GM18867 (cell line): ENCODE measurements at regions not wholly inside any gene's neighbourhood (a gene's known extent, or its start where the extent isn't known, plus 50 kb on each side); places are given as distances from the start of the nearest gene placed in this dataset.

ENCODE experiments used
- ATAC-seq: cut with Tn5 transposase; IDR thresholded peaks from one replicate; pipeline ENCODE4 v1.9.1; 2021; ENCODE audit warnings: mild to moderate bottlenecking, moderate library complexity; ENCODE audit not compliant: unreplicated experiment

- no peak for ATAC-seq
Measured at GRCh38 chr20:17012546-17013226, 214.2 kb upstream of the PCSK2 start.

- no peak for ATAC-seq
Measured at GRCh38 chr20:17014217-17014616, 212.6 kb upstream of the PCSK2 start.

DNA sequence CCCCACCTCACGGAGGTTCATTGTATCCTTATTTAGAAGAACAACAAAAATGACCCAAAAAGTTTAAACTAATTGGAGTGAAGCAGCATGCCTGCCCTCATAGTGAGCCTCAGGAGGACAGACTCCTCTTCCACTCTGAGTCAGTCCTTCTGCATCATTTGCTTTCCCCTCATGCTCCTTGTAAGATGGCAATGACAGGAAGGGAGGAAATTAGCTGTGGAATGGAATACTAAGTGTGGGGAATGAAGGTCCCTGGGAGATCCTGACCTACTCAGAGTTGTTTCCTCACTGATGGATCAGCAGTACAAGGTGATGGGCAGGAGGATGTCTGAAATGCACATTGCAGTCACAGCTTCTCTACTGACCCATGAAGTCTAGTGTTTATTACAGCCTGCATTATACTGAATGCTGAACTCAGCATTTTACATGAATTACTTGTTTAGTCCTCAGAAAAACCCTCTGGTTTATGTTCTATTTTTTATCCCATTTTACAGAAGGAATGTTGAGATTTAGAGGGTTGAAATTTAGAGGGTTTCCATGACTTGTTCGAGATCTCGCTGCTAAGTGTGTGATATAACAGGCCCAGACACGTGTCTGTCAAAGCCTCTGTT lies 212.0 kb upstream of the PCSK2 start:
- ATAC-seq = no peak

DNA sequence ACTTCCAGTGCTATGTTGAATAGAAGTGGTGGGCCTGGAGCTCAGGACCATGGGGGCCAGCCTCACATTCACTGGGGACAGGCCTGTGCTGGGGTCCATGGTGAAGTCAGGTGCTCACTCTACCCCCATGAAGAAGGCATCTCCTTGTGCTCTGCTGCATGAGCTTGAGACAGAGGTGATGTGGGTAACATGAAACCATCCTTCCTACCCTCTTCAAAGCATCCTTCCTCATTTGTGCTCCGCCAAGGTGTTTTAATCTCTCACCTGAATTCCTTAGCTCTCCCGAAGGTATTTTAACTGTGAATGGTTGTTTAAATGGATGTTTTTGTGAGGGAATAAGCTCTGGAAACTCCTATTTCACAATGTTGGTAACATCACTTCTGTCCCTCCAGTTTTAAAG lies 209.6 kb upstream of the PCSK2 start:
- no peak for ATAC-seq

DNA sequence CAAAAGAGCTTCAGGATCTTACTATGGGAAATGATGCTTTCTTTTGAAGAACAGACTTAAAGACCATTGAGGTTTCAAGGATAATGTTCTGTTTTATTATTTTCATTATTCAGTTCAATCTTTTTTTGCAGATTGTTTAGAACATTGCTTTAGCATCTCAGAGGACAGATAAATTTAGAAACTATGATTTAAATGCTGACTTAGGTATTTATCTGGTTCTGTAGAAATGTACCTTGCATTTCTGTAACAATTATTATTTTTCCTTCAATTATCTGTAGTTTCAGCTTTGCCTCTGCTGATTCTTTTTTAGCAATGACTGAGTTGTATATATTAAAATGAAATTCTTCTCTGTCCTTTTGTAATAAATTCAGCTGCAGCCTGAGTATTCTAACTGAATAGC lies 205.4 kb upstream of the PCSK2 start:
- no peak for ATAC-seq

- ATAC-seq = no peak
Measured at GRCh38 chr20:17023036-17023435, 203.8 kb upstream of the PCSK2 start.

DNA sequence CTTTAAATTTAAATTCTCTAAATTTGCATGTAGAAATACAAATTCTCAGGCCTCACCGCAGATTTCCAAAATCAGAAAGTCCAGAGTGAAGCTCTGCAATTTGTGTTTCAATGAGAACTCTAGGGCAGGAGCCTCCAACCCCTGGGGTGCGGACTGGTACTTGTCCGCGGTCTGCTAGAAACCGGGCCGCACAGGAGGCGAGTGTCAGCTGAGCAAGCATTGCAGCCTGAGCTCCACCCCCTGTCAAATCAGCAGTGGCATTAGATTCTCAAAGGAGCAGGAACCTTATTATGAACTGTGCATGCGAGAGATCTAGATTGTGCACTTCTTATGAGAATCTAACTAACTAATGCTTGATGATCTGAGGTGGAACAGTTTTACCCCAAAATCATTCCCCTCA lies 203.0 kb upstream of the PCSK2 start:
- ATAC-seq = no peak

GRCh38 chr20:17024513-17025119 lies 202.2 kb upstream of the PCSK2 start:
- no peak for ATAC-seq

GRCh38 chr20:17026346-17026745 lies 200.5 kb upstream of the PCSK2 start:
- ATAC-seq = no peak

GRCh38 chr20:17029698-17030097 lies 197.1 kb upstream of the PCSK2 start:
- no peak for ATAC-seq

DNA sequence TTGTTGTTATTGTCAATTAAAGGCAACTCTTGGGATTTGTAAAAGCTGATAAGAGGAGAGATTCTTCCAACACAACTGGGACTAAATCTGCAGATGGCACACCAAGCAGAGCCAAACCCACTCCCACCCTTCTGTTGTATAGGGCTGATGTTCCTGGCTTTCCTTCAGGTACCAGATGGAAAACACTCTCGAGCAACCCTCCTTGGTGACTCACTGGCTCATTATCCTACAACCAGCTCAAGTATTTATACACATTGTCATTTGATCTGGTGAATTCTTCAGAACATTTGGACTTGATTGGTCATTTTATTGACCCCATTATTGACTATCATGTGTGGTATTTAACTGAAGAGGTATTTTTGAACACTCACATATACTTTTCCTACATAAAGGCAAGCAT lies 190.3 kb upstream of the PCSK2 start:
- ATAC-seq = no peak

DNA sequence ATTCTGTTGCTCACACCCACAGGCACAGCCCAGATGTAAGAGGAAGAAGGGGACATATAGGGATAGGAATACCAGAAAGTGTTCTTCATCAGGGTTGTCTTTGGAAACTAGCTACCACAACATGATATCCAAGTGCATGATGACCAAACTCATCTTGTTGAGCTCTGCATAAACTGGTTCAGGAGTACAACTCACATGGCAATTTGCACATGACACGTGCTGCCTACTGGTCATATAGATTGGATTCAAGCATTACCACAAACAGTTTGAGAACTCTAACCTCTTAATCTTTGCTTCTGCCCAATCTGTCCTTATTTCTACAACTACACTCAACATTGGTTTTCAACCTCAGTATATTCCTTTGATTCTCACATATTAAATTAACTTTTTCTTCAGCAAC lies 184.7 kb upstream of the PCSK2 start:
- no peak for ATAC-seq

GRCh38 chr20:17043323-17043722 lies 183.5 kb upstream of the PCSK2 start:
- ATAC-seq = no peak

DNA sequence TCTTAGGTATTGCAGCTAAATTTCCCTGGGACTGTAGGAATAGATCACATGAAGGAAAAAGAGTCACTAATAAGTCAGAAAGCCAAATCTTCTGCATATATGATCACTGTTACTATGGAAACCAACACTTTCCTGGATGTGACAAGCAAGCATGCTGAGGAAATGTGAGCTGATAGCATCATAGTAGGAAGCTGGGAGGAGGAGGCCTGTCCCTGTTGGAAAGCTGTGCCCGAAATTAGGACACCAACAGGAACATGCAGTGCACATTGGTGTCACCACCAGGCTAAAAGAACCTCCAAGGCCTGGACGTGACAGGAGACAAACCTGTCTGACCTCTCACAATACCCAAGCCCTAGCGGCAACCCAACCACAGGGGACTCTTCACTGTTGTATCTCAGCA lies 181.9 kb upstream of the PCSK2 start:
- no peak for ATAC-seq

DNA sequence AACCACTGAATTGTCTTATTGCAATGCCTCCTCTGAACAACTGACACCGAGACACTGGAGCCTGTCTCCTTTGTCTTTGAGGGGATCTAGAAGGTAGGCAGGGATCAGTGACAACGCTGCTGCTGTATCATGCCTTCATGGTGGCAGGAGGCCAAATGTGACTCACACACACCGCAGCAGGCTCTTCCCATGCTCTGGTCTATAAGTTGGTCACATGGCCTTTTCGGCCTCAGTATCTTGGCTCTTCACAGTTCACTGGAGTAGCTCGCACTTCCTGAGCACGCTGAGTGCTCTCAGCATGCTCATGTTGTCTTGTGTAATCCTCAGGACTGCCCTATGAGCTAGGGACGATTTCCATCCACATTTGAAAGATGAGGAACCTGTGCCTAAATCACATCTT lies 167.4 kb upstream of the PCSK2 start:
- ATAC-seq = no peak

DNA sequence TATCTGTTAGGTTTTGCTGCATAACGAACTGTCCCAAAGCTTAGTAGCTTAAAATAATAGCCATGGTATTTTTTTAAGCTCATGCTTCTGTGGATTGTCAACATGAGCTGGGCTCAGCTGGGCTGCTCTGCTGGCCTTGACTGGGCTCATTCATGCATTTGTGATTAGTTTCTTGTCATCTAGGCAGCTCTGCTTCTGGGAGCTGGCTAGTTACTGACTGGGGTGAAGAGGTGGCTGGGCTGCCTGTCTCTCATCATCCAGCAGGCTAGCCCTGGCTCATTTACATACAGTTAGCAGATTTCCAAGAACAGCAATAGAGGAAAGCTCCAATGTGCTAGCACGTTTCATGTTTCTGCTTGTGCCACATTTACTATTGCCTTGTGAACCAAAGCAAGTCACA lies 165.1 kb upstream of the PCSK2 start:
- no peak for ATAC-seq

DNA sequence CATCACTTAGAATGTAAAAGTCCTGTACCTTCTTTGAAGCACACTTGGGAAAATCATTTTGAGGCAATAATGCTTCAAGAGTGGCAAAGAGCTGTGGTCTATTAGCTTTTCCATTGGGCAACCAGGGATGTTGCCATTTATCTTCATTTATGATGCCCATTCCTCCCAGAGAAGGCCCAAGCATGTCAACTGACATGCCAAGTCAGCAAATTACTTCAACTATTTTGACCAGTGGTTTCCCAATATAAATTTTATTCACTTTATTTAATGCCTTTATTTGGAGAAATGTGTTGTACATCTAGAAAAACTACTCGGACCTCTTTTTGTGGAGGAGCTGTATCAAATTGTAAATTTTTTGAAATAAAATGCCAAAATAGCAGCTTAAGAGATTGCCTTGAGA lies 164.1 kb upstream of the PCSK2 start:
- ATAC-seq = no peak

DNA sequence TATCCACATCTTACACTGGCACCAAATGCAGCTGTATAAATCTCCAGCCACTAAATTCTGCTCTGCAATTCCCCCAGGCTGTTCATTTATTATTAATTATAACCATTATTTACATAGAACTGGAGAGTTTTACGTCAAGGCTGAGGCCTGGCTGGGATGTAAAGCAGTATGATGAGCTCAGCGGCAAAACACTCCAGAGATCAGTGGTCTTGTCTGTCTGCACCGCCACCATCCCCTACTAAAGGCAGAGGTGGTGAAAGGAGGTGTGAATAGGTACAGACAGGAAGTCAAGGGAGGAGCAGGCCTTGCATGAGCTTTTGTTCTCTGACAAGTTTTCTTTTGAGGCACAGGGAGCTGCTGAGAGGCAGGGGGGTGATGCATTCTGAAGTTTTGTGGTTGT lies 159.9 kb upstream of the PCSK2 start:
- ATAC-seq = no peak

DNA sequence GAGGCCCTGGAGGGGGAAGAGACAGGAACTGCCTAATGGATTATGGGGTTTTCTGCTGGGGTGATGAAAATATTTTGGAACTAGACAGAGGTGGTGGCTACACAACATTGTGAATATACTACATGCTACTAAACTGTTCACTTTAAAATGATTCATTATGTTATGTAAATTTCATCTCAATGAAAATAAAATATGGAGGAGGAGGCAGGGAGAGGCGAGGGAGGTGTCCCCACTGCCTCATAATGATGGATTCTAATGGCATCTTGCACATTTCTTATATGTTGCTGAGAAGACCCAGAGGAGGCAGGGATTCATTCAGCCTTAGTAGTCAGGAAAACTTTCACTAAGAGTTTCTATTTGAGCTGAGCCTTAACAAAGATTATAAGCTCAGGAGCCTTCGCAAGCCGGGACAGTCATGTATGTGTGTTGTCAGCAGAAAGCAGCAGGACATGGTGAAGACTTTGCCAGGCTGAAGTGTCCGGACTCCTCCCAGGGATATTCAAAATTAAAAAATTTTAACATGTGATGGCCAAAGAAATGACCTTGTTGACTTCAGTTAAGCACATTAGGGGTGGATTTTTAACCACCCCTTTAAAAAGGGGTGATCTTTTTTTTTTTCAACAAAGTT lies 158.6 kb upstream of the PCSK2 start:
- ATAC-seq = no peak

GRCh38 chr20:17077030-17077429 lies 149.8 kb upstream of the PCSK2 start:
- no peak for ATAC-seq

GRCh38 chr20:17083738-17084137 lies 143.1 kb upstream of the PCSK2 start:
- ATAC-seq = no peak

DNA sequence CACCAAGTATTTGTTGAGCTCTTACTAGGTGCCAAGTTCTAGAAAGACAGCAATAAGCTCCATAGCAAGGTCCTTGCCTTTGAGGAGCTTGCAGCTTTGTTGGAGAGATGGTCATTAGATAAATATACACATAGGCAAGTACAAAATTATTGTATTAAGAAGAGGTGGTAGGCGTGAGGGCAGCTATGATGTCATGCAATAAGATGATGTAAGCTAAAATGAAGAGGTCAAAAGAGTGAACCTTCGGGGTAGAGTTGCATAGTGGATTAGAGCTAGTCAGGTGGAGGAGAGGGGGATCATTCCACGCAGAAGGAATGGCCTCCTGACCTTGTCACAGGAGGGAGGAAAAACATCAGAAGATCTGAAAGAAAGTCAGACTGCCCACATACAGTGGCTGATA lies 141.9 kb upstream of the PCSK2 start:
- ATAC-seq = no peak
